ENCODE measurements at regions not wholly inside any gene's neighbourhood (a gene's known extent, or its start where the extent isn't known, plus 50 kb on each side); places are given as distances from the start of the nearest gene placed in this dataset.

DNA sequence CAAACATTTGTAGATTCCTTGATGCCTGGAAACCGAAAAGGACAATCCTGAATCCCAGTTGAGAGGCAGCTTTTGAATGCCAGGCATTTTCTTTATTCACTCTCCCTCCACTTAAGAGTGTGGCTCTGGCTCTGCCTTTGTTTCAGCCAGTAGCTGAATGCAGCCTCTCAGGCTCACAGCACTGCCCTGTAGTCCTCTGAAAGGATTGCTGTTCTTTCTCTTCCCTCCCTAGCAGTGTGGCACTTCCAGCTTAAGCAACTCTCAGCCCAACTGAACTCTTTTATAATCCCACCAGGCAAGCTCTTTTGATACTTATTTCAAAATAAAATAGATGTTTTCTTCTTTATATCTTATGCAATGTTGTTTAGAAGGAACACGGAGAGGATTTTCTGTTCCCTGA is 415.6 kb downstream of the GJA1 start (continued):
- TF ChIP-seq, protein P1, sequence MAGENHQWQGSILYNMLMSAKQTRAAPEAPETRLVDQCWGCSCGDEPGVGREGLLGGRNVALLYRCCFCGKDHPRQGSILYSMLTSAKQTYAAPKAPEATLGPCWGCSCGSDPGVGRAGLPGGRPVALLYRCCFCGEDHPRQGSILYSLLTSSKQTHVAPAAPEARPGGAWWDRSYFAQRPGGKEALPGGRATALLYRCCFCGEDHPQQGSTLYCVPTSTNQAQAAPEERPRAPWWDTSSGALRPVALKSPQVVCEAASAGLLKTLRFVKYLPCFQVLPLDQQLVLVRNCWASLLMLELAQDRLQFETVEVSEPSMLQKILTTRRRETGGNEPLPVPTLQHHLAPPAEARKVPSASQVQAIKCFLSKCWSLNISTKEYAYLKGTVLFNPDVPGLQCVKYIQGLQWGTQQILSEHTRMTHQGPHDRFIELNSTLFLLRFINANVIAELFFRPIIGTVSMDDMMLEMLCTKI (IDR thresholded peaks at IDR 0.05; ENCODE audit: partially characterized antibody) = no peak
- TF ChIP-seq XRCC3 (IDR thresholded peaks at IDR 0.05) (no peak), POLR3A (IDR thresholded peaks at IDR 0.05; ENCODE audit: borderline replicate concordance, extremely low read depth, insufficient read depth, insufficient read length) (no peak), MEF2D (tag; conservative IDR thresholded peaks at IDR 0.05; ENCODE audit: low read depth) (no peak)
- TF ChIP-seq, protein P2, sequence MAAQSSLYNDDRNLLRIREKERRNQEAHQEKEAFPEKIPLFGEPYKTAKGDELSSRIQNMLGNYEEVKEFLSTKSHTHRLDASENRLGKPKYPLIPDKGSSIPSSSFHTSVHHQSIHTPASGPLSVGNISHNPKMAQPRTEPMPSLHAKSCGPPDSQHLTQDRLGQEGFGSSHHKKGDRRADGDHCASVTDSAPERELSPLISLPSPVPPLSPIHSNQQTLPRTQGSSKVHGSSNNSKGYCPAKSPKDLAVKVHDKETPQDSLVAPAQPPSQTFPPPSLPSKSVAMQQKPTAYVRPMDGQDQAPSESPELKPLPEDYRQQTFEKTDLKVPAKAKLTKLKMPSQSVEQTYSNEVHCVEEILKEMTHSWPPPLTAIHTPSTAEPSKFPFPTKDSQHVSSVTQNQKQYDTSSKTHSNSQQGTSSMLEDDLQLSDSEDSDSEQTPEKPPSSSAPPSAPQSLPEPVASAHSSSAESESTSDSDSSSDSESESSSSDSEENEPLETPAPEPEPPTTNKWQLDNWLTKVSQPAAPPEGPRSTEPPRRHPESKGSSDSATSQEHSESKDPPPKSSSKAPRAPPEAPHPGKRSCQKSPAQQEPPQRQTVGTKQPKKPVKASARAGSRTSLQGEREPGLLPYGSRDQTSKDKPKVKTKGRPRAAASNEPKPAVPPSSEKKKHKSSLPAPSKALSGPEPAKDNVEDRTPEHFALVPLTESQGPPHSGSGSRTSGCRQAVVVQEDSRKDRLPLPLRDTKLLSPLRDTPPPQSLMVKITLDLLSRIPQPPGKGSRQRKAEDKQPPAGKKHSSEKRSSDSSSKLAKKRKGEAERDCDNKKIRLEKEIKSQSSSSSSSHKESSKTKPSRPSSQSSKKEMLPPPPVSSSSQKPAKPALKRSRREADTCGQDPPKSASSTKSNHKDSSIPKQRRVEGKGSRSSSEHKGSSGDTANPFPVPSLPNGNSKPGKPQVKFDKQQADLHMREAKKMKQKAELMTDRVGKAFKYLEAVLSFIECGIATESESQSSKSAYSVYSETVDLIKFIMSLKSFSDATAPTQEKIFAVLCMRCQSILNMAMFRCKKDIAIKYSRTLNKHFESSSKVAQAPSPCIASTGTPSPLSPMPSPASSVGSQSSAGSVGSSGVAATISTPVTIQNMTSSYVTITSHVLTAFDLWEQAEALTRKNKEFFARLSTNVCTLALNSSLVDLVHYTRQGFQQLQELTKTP (IDR thresholded peaks at IDR 0.05; ENCODE audit: low read depth in 1 of 2, partially characterized antibody in 2 of 2) = no peak

DNA sequence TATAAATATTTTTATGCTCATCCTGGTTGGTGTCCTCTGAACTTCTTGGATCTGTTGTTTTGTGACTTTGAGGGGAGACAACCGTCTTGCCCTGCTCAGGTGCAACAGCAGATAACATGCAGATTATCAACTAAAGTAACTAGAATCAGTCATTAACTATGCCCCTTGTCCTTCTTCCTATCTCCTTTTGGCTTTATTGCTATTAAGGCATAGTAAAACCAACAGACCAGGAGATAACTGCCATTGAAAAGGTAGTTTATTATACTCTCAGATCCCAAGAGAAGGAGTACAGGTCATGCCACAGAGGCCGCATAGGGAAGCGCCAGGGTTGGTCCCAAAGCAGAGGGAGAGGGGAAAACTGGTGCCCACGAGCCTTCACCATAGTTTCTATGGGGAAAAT is 418.2 kb downstream of the GJA1 start:
- no peaks in the 10 kb centered on the region for H3K27me3 ChIP-seq (ENCODE audit: control insufficient read depth in 2 of 2, insufficient read depth in 2 of 2, low read length in 2 of 2)
- no peaks in the 10 kb centered on the region for H3K9me1 ChIP-seq (ENCODE audit: control insufficient read depth, insufficient read depth, low read length)
- 3% methylated on average over 4 of the region's 4 CpGs for WGBS (ENCODE audit: insufficient coverage, low coverage, missing lambda C conversion rate)
- H3K79me2 ChIP-seq (ENCODE audit: control insufficient read depth, insufficient read depth, low read length) = no peaks in the 10 kb centered on the region
- H3K4me3 ChIP-seq = no peak overlapping the region
- no peak overlapping the region for H2AFZ ChIP-seq (ENCODE audit: low read depth, low read length)
- no peaks in the 10 kb centered on the region for H3K36me3 ChIP-seq (ENCODE audit: control insufficient read depth, insufficient read depth, low read length)
- intact Hi-C loops (cut with micrococcal nuclease) (no loop called here), in situ Hi-C loops (cut with MboI) (no loop called here)
- no peak for FAIRE-seq
- no peaks in the 10 kb centered on the region for H4K20me1 ChIP-seq (replicated peaks; ENCODE audit: control insufficient read depth, insufficient read depth, low read length)
- ChIA-PET POLR2A (no interaction called here), CTCF (ENCODE audit: low intra/inter-chr PET ratio) (no interaction called here)
- ATAC-seq = no peak
- H3K4me2 ChIP-seq (ENCODE audit: insufficient read depth, low read length) = no peak overlapping the region
- no TSS peak for BruUV-seq (replicated peaks)
- no peaks in the 10 kb centered on the region for H3K4me1 ChIP-seq (replicated peaks in 1 of 2; ENCODE audit: control insufficient read depth in 2 of 2, insufficient read depth in 2 of 2, low read length in 2 of 2)
- H3K9ac ChIP-seq (ENCODE audit: insufficient read depth in 1 of 2, low read depth in 2 of 2, low read length in 2 of 2) = no peak overlapping the region
- no peaks in the 10 kb centered on the region for H3K9me3 ChIP-seq (replicated peaks; ENCODE audit: control insufficient read depth, insufficient read depth, low read depth, low read length)
- no peak for DNase-seq (ENCODE audit: extremely low read depth in 1 of 4, low spot score in 3 of 4)
- H3K27ac ChIP-seq (ENCODE audit: extremely low read depth, low read depth, low read length) = no peak overlapping the region
- TF ChIP-seq MAFK (IDR thresholded peaks at IDR 0.05; ENCODE audit: low read length) (no peak), TCF7L2 (IDR thresholded peaks at IDR 0.05; ENCODE audit: low read depth, low read length) (no peak)
- TF ChIP-seq, protein P3, sequence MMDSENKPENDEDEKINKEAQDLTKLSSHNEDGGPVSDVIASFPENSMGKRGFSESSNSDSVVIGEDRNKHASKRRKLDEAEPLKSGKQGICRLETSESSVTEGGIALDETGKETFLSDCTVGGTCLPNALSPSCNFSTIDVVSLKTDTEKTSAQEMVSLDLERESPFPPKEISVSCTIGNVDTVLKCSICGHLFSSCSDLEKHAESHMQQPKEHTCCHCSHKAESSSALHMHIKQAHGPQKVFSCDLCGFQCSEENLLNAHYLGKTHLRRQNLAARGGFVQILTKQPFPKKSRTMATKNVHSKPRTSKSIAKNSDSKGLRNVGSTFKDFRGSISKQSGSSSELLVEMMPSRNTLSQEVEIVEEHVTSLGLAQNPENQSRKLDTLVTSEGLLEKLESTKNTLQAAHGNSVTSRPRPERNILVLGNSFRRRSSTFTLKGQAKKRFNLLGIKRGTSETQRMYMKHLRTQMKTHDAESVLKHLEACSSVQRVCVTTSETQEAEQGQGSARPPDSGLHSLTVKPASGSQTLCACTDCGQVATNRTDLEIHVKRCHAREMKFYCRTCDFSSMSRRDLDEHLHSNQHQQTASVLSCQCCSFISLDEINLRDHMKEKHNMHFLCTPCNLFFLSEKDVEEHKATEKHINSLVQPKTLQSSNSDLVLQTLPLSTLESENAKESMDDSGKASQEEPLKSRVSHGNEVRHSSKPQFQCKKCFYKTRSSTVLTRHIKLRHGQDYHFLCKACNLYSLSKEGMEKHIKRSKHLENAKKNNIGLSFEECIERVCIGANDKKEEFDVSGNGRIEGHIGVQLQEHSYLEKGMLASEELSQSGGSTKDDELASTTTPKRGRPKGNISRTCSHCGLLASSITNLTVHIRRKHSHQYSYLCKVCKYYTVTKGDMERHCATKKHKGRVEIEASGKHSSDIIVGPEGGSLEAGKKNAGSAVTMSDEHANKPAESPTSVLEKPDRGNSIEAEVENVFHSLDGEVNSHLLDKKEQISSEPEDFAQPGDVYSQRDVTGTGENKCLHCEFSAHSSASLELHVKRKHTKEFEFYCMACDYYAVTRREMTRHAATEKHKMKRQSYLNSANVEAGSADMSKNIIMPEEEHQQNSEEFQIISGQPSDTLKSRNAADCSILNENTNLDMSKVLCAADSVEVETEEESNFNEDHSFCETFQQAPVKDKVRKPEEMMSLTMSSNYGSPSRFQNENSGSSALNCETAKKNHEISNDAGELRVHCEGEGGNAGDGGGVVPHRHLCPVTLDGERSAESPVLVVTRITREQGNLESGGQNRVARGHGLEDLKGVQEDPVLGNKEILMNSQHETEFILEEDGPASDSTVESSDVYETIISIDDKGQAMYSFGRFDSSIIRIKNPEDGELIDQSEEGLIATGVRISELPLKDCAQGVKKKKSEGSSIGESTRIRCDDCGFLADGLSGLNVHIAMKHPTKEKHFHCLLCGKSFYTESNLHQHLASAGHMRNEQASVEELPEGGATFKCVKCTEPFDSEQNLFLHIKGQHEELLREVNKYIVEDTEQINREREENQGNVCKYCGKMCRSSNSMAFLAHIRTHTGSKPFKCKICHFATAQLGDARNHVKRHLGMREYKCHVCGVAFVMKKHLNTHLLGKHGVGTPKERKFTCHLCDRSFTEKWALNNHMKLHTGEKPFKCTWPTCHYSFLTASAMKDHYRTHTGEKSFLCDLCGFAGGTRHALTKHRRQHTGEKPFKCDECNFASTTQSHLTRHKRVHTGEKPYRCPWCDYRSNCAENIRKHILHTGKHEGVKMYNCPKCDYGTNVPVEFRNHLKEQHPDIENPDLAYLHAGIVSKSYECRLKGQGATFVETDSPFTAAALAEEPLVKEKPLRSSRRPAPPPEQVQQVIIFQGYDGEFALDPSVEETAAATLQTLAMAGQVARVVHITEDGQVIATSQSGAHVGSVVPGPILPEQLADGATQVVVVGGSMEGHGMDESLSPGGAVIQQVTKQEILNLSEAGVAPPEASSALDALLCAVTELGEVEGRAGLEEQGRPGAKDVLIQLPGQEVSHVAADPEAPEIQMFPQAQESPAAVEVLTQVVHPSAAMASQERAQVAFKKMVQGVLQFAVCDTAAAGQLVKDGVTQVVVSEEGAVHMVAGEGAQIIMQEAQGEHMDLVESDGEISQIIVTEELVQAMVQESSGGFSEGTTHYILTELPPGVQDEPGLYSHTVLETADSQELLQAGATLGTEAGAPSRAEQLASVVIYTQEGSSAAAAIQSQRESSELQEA (IDR thresholded peaks at IDR 0.05; ENCODE audit: low read depth) = no peak

Measured in K562 (cell line).